Right cardiac atrium (tissue), 5 donors: ENCODE measurements at regions not wholly inside any gene's neighbourhood (a gene's known extent, or its start where the extent isn't known, plus 50 kb on each side); places are given as distances from the start of the nearest gene placed in this dataset.

Experiments used
- ATAC-seq, 2 donors: fragments of 200-7000 bp; cut with Tn5 transposase; one replicate each; pipeline versions ENCODE4 v1.8.0 to v1.9.1; 2020; ENCODE audit warnings: moderate library complexity in 2 of 2, mild to moderate bottlenecking in 1 of 2
- DNase-seq, 3 donors: peaks; one replicate each; pipeline ENCODE4 v3.0.0-alpha.2; 2020
- H3K27ac ChIP-seq: one replicate; pipeline ENCODE4 v1.5.1; 2013; ENCODE audit warnings: mild to moderate bottlenecking, low read length, control low read depth, moderate library complexity
- H3K27me3 ChIP-seq: one replicate; pipeline ENCODE4 v1.6.1; 2013; ENCODE audit not compliant: control insufficient read depth, insufficient read depth
- H3K4me1 ChIP-seq: one replicate; pipeline ENCODE4 v1.6.1; 2013; ENCODE audit warnings: low read length; ENCODE audit not compliant: control insufficient read depth, insufficient read depth
- H3K4me3 ChIP-seq: one replicate; pipeline ENCODE4 v1.5.1; 2013; ENCODE audit warnings: low read length, control low read depth
- H3K9me3 ChIP-seq: one replicate; pipeline ENCODE4 v1.6.1; 2013; ENCODE audit warnings: low read length; ENCODE audit not compliant: control insufficient read depth
- WGBS: extraction: QIAGEN DNeasy Blood & Tissue Kit; methylation state at CpG from one replicate; pipeline ENCODE4 v1.1.7; 2013; 5-methylcytosine and 5-hydroxymethylcytosine counted together
- intact Hi-C, 4 donors: fragments of 100-400 bp; cut with DNase I; formaldehyde crosslinking; loops; one replicate each; pipeline versions ENCODE4 v1.11.0 to v1.14.0; 2022 to 2023
- donor health status: healthy with polysubstance abuse.
- donor health status: DM: no; HTN: yes; CAD: no.
- donor health status: DM: no; HTN: no; CAD: no.
- donor health status: DM: no; HTN: yes; CAD: no; lungs with severe emphysema.
- donor health status: DM: yes; HTN: yes; CAD: no.

GRCh38 chr6:74764486-74764885 is 441.4 kb downstream of the COL12A1 start:
- H3K27me3 ChIP-seq: no peaks in the 10 kb centered on the region
- WGBS: 86% methylated on average over 2 of the region's 2 CpGs
- DNase-seq: no peak
- H3K9me3 ChIP-seq: no peaks in the 10 kb centered on the region
- H3K27ac ChIP-seq: no peak overlapping the region
- H3K4me3 ChIP-seq: no peak overlapping the region
- ATAC-seq: no peak
- intact Hi-C loops: no loop called here
- no peaks in the 10 kb centered on the region for H3K4me1 ChIP-seq

- no peaks in the 10 kb centered on the region for H3K27me3 ChIP-seq
- no peaks in the 10 kb centered on the region for H3K9me3 ChIP-seq
- no peaks in the 10 kb centered on the region for H3K4me1 ChIP-seq
- H3K4me3 ChIP-seq: no peak overlapping the region
- intact Hi-C loops: no loop called here
- DNase-seq (no peak), ATAC-seq (no peak)
- no peak overlapping the region for H3K27ac ChIP-seq
- WGBS: 44% methylated on average over 2 of the region's 2 CpGs
Observed at GRCh38 chr6:74762841-74763240, 443.0 kb downstream of the COL12A1 start.

- intact Hi-C loops: loop anchor here in 1 of 4 donors (10.0 kb wide), 1 partner anchor 447 kb away; the partner anchor contains the start of gene COL12A1
- Histone ChIP-seq H3K4me1 (no peaks in the 10 kb centered on the region), H3K27me3 (no peaks in the 10 kb centered on the region), H3K9me3 (no peaks in the 10 kb centered on the region), H3K27ac (no peak overlapping the region), H3K4me3 (no peak overlapping the region)
- 87% methylated on average over 1 of the region's 1 CpG for WGBS
- ATAC-seq: no peak
- no peak for DNase-seq
Observed at GRCh38 chr6:74757813-74758212, 448.0 kb downstream of the COL12A1 start.

GRCh38 chr6:74756923-74757322 is 448.9 kb downstream of the COL12A1 start:
- DNase-seq (no peak), ATAC-seq (no peak)
- Histone ChIP-seq H3K27me3 (no peaks in the 10 kb centered on the region), H3K4me3 (no peak overlapping the region), H3K9me3 (no peaks in the 10 kb centered on the region), H3K27ac (no peak overlapping the region), H3K4me1 (no peaks in the 10 kb centered on the region)
- intact Hi-C loops: loop anchor here in 1 of 4 donors (10.0 kb wide), 1 partner anchor 448 kb away; the partner anchor contains the start of gene COL12A1
- 86% methylated on average over 2 of the region's 2 CpGs for WGBS

GRCh38 chr6:74755778-74756177 is 450.1 kb downstream of the COL12A1 start:
- Histone ChIP-seq H3K4me1 (no peaks in the 10 kb centered on the region), H3K27ac (no peak overlapping the region), H3K9me3 (no peaks in the 10 kb centered on the region), H3K27me3 (no peaks in the 10 kb centered on the region), H3K4me3 (no peak overlapping the region)
- WGBS: 43% methylated on average over 2 of the region's 2 CpGs
- intact Hi-C loops: loop anchor here in 1 of 4 donors (10.0 kb wide), 1 partner anchor 449 kb away; the partner anchor contains the start of gene COL12A1
- no peak for ATAC-seq
- DNase-seq: no peak

- Histone ChIP-seq H3K27ac (no peak overlapping the region), H3K27me3 (no peaks in the 10 kb centered on the region), H3K4me3 (no peak overlapping the region), H3K9me3 (no peaks in the 10 kb centered on the region), H3K4me1 (no peaks in the 10 kb centered on the region)
- intact Hi-C loops: loop anchor here in 1 of 4 donors (10.0 kb wide), 1 partner anchor 450 kb away; the partner anchor contains the start of gene COL12A1
- 86% methylated on average over 10 of the region's 10 CpGs for WGBS
- DNase-seq (peak in 1 of 3 donors; percentile 37), ATAC-seq (no peak)
Observed at GRCh38 chr6:74755196-74755595, 450.7 kb downstream of the COL12A1 start.

- intact Hi-C loops: loop anchor here in 1 of 4 donors (10.0 kb wide), 1 partner anchor 451 kb away; the partner anchor contains the start of gene COL12A1
- Histone ChIP-seq H3K4me3 (no peak overlapping the region), H3K27me3 (no peaks in the 10 kb centered on the region), H3K27ac (no peak overlapping the region), H3K4me1 (no peaks in the 10 kb centered on the region), H3K9me3 (no peaks in the 10 kb centered on the region)
- DNase-seq: no peak
- ATAC-seq: no peak
- 81% methylated on average over 2 of the region's 2 CpGs for WGBS
Observed at GRCh38 chr6:74753883-74754600, 451.8 kb downstream of the COL12A1 start.

- Histone ChIP-seq H3K4me3 (no peak overlapping the region), H3K9me3 (no peaks in the 10 kb centered on the region), H3K27ac (no peak overlapping the region), H3K4me1 (no peaks in the 10 kb centered on the region), H3K27me3 (no peaks in the 10 kb centered on the region)
- 75% methylated on average over 3 of the region's 3 CpGs for WGBS
- intact Hi-C loops: loop anchor here in 1 of 4 donors (10.0 kb wide), 1 partner anchor 452 kb away; the partner anchor contains the start of gene COL12A1
- DNase-seq (no peak), ATAC-seq (no peak)
Observed at GRCh38 chr6:74752303-74752702, 453.6 kb downstream of the COL12A1 start.

GRCh38 chr6:74750826-74751225 is 455.0 kb downstream of the COL12A1 start:
- H3K9me3 ChIP-seq: no peaks in the 10 kb centered on the region
- no peak overlapping the region for H3K27ac ChIP-seq
- intact Hi-C loops: loop anchor here in 1 of 4 donors (10.0 kb wide), 1 partner anchor 454 kb away; the partner anchor contains the start of gene COL12A1
- H3K4me1 ChIP-seq: no peaks in the 10 kb centered on the region
- H3K4me3 ChIP-seq: no peak overlapping the region
- no peak for ATAC-seq
- H3K27me3 ChIP-seq: no peaks in the 10 kb centered on the region
- DNase-seq: no peak

- Histone ChIP-seq H3K4me1 (no peaks in the 10 kb centered on the region), H3K9me3 (no peaks in the 10 kb centered on the region), H3K27me3 (no peaks in the 10 kb centered on the region), H3K27ac (no peak overlapping the region), H3K4me3 (no peak overlapping the region)
- DNase-seq (no peak), ATAC-seq (no peak)
- intact Hi-C loops: loop anchor here in 1 of 4 donors (10.0 kb wide), 1 partner anchor 455 kb away; the partner anchor contains the start of gene COL12A1
- WGBS: 61% methylated on average over 10 of the region's 10 CpGs
Observed at GRCh38 chr6:74749211-74750147, 456.4 kb downstream of the COL12A1 start.

- no peak for ATAC-seq
- intact Hi-C loops: no loop called here
- H3K4me1 ChIP-seq: no peaks in the 10 kb centered on the region
- H3K27me3 ChIP-seq: no peaks in the 10 kb centered on the region
- H3K9me3 ChIP-seq: no peaks in the 10 kb centered on the region
- 42% methylated on average over 1 of the region's 1 CpG for WGBS
- no peak overlapping the region for H3K27ac ChIP-seq
- DNase-seq: no peak
- no peak overlapping the region for H3K4me3 ChIP-seq
Observed at GRCh38 chr6:74745670-74746069, 460.2 kb downstream of the COL12A1 start.
